GM12891 (cell line): ENCODE measurements at regions not wholly inside any gene's neighbourhood (a gene's known extent, or its start where the extent isn't known, plus 50 kb on each side); places are given as distances from the start of the nearest gene placed in this dataset.

ENCODE experiments used
- PAX5 ChIP-seq: IDR thresholded peaks from 2 replicates; pipeline ENCODE4 v1.6.1; 2011; ENCODE audit warnings: low read length, moderate library complexity, mild to moderate bottlenecking; ENCODE audit not compliant: insufficient read depth, severe bottlenecking
- POLR2A ChIP-seq: IDR thresholded peaks from 2 replicates; pipeline ENCODE4 v1.6.1; 2011; ENCODE audit warnings: low read depth, low read length, control low read depth
- POLR2AphosphoS5 ChIP-seq: IDR thresholded peaks from 2 replicates; pipeline ENCODE4 v1.6.1; 2011; ENCODE audit warnings: low read depth, low read length, control low read depth
- POU2F2 ChIP-seq: IDR thresholded peaks from 2 replicates; pipeline ENCODE4 v1.6.1; 2011; ENCODE audit warnings: low read depth, mild to moderate bottlenecking, control low read depth, low read length, moderate library complexity
- SPI1 ChIP-seq: IDR thresholded peaks from 2 replicates; pipeline ENCODE4 v1.6.1; 2011; ENCODE audit warnings: low read depth, low read length, control low read depth
- TAF1 ChIP-seq: IDR thresholded peaks from 2 replicates; pipeline ENCODE4 v1.6.1; 2011; ENCODE audit warnings: low read depth, low read length, control low read depth

GRCh38 chr12:130031041-130031440 lies 127.2 kb upstream of the TMEM132D start:
- TF ChIP-seq POLR2A (no peak), SPI1 (no peak), TAF1 (no peak), POLR2AphosphoS5 (no peak), PAX5 (no peak), POU2F2 (no peak)
